ENCODE measurements at regions not wholly inside any gene's neighbourhood (a gene's known extent, or its start where the extent isn't known, plus 50 kb on each side); places are given as distances from the start of the nearest gene placed in this dataset.

DNA sequence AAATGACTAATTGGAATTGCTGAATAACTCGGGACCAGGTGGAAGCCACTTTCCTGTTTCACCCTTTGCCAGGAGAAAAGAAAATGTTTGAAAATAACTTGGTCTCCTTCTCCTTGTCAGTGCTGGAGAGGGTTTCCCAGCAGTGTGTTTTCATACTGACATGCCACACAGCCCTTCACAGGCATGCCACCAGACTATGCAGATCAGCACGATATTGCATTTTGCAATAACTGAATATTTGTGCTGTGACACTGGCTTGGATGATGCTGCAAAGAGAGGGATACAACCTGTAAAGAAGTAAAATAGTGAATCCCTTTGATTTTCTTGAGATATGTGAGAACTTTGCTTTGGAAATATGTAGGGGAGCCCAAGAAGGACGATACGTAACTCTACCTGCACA, 200.0 kb upstream of the NAV2 start:
- DNase-seq = no peak

- DNase-seq = no peak
These were observed 201.0 kb upstream of the NAV2 start for GRCh38 chr11:19511413-19512183.

GRCh38 chr11:19511066-19511412, 201.6 kb upstream of the NAV2 start:
- no peak for DNase-seq

GRCh38 chr11:19510468-19510867, 202.2 kb upstream of the NAV2 start:
- no peak for DNase-seq

DNA sequence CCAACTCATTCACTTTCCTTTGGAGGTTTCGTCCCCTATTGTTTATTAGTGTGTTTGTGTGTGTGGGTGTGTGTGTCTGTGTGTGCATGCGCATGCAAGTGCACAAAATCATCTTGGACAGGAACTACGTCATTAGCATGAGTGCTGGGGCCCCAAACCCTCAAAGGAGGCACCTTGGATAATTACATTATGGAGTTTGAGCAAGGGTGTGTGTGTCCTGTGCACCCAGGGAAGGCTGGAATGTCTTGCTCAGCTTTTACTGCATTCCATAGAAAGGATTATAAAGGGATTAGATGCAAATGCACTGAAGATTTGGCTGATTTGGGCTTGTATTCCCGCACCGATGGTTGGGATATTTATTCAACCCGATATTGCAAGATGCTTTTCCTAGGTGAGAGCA, 203.4 kb upstream of the NAV2 start:
- no peak for DNase-seq

GRCh38 chr11:19508165-19508564, 204.5 kb upstream of the NAV2 start:
- no peak for DNase-seq

DNA sequence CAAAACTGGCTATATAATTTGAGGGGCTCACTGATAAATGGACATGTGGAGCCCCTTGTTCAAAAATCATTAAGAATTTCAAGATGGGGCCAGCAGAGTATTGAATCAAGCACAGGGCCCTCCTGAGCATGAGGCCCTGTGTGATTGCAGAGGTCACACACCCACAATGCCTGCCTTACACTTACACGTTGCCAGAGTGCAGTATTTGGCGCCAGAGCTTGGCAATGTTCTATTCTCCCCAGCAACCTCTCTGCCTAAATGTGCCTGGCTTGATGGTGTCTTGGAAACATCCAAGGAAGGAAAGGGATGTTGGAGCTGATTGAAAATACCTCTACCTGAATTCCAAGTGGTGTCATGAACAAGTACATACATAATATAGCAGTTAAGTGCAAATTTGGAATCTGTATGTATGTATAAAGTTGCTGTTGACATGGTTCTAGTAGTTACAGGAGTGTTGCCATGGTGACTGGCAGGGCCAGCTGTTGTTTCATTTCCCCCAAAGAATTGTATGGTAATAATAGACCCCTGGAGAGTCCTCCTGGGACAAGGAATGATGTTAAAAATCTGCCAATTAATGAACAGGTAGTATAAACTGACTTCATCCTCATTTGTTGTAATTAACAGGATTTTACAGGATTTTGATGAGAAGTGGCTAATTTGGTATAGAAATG, 205.7 kb upstream of the NAV2 start:
- DNase-seq = no peak

DNA sequence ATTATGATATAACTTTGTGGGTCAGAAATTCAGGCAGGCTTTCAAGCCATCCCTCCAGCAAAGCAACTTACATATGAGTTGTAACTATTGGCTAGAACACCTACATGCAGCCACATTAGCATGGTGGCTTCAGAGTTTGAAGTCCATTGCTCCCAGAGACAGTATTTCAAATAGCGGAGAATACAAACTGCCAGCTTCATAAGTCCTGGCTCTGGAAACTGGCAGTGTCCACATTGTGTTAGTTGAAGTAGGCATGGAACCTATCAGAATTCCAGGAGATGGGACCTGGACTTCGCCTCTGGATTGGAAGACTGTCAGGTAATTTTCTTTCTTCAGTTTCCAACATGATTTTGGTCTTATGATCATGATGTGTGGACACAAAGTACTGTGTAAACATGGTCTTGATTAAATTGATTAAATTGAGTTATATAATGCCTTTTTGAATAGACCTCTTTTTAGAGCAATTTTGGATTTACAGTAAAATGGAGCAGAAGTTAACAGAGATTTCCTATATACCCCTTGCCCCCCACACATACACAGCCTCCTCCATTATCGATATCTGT, 209.9 kb upstream of the NAV2 start:
- DNase-seq = no peak

- DNase-seq = no peak
These were observed 211.0 kb upstream of the NAV2 start for GRCh38 chr11:19501631-19502030.

DNA sequence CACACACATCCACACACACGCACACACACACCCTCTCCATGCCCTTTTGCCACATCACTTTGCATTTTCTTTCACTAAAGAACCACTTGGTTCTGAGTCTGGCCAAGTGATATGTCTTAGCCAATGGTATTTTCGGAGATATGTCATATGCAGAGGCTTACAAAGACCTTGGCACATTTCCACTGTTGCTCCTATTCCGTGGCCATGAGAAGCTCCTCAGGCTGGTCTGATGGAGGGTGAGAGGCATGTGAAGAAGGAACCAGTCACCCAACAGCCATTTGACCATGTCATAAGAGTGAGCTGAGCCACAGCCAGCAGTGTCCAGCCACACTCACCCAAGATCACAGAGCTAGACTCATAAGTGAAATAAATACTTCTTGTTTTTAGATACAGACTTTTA, 212.6 kb upstream of the NAV2 start:
- DNase-seq = no peak

- DNase-seq = no peak
These were observed 213.5 kb upstream of the NAV2 start for GRCh38 chr11:19499026-19499669.

DNA sequence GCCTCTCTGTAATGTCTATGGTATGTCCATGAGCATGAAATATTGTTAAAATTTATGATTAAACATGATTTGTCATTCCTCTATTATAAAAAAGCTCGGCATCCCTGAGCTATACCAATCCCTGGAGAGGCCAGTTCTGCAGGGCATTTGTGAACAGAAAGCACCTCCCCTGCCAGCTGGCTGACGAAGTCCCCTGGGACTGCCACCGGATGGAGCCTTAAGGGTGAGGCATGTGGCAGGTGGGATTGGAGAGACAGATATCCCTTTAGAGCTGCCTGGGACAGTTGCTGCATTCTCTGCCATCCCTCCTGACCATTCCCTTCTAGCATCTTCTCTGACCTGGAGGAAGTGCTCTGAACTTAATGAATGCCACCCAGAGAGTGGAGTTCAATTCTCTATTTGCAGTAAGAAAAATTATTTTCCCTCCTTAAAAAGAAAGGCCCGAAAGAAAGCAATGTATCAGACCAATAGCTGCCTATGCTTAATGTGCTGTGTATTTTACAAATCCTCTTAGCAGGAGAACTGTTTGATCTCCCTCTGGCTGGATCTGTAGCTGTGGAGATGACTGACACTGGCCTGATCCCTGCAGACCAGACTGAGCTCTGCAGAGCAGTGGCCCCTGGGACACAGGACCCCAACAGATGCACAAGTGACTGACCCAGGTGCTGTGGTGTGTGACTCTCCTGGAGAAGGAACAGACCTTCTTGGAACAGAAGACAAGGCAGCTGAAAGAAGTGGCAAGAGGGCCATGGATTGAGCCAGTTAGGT, 219.0 kb upstream of the NAV2 start:
- no peak for DNase-seq

DNA sequence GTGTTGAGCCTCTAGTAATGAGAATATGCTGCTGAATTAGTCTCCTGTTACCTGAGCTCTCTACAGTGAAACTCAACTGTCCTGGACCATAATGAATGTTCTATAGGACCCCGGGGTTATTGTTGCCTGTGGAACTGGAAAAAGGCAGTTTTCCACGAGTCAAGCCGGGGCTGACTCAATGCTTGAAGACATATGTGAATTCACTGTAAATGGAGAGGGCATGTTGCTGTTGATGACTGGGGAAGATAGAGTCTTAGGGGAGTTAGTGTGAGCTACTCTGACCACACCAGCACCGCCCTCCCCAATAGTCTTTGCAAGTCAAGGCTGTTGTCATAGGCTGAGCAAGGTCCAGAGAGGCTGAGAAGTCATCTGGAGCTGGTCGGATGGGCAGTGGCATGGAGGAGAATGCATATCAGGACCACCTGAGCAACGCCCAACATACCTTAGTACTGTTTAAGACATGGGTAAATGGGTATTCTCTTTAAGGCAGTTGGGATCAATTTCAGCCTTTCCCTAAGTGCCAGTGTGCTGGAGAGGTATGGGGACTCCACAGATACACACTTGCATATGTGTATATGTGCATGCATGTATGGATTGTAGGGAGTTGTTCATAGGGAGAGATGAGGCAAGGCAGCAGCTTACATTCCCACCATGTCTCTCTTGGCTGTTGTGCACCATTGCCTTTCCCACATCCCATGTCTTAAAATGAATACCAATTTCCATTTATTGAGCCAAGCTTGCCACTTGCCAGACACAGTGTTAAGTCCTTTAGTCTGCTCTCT, 230.1 kb upstream of the NAV2 start:
- DNase-seq = no peak

DNA sequence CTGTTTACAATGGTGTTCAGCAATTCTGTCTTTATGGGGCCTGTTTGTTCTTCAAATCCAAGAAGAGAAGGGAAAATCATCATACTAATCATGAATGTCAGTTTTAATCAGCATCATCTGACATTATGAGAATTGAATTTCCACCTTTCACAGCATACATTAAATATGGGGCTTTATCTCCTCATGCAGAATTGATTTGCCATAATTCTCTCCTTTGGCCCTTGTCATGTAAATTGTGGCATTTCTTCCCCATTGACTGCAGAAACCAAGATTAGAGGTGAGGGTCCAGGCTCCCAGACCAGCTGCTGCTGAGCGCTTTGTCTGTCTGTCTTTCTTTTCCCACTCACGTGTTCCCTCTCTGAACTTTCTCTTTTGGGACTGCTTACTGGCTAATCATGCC, 232.1 kb upstream of the NAV2 start:
- DNase-seq = no peak

- DNase-seq = no peak
These were observed 233.7 kb upstream of the NAV2 start for GRCh38 chr11:19478891-19479290.

DNA sequence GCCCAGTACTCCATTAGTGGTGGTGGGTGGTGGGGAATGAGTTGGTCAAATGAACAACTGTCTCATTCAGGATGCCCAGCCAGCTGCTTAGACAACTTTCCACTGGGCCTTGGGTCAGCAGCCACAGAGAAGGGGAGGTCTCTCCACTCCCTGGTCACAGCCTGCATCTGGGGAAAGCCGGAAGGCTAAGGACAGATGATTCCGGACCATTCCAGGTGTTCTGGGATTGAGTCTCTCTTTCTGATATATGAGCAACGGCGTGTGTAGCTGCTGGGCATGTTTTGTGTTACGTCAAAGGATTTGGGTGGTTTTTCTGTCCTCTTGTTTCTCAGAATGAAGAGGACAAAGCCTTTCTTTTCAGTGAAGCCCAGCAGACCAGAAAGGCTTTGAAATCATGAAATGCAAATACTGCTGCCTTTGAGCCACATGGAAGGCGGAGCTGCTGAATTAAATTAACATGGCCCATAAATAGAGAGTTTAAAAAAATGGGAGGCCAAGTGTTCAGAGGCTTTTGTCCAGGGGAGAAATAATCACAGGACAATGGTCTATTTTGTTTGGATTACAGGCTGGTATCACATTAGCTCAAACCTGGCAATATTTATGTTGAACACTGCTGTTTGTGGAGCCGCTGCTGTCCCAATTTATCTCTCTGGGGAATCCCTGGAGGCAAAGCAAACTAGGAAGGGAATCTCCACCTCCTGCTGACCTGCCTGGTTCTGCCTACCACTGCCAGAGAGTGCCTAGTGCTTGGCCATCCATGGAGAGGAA, 234.4 kb upstream of the E2F8 start:
- no peak for DNase-seq

GRCh38 chr11:19474211-19474610, 233.5 kb upstream of the E2F8 start:
- no peak for DNase-seq

DNA sequence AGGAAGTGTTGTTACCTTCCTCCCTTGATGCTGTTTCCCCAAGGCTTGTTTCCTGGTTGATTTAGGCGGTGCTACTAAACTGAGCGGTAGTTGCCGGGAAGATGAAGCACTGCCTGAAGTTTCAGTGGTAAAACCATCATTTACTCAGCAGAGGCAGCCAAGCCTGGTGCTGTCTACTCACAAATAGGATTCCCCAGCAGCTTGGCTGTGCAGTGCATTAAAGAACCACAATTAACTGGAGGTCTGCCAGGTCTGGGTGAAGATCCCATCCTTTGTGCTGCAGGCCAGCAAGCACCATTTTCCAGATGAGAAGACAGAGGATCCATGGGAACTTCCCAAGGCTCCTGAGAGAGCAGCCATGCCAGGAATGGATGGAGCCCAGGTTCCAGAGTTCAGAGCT, 231.9 kb upstream of the E2F8 start:
- no peak for DNase-seq

GRCh38 chr11:19467904-19468303, 227.2 kb upstream of the E2F8 start:
- no peak for DNase-seq

DNA sequence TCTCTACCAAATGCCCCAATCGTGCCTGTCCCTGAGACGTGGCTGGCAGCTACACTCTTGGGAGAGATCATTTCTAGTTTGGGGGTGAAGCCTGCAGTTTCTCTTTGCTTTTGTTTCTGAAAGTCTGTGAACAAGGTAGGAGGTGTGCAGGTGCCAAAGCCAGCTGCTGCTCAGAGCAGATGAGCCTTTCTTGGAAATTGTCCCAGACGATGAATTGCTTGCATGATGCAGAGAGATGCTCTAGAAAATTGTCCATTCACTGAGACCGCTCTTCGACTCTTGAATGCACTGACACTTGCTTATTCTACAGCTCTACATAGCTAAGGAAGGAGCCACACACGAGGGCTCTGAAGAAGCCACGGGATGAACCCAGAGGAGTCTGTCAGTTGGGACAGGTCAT, 225.6 kb upstream of the E2F8 start:
- DNase-seq = no peak

DNA sequence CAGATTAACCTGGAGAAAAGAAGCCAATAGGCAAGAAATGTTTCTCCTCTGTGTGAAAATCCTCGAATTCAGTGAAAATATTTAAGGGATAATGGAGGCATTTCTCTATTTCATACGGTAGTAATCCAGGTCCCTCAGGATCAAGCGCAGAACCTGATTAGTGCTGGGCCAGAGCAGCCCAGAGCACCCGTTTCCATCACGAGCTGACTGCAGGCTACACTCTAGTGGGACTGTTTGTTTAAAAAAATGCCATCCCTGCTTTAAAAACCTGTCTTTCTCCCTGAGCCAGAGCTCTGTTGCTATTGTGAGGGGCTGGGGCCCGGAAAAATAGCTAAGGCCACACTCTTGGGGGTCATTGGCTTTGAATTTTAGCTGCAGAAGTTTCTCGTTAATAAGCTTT, 223.2 kb upstream of the E2F8 start:
- DNase-seq = no peak

Data from T1000 (cell line).